Left ventricle myocardium inferior (tissue), 1 donor: ENCODE measurements at regions not wholly inside any gene's neighbourhood (a gene's known extent, or its start where the extent isn't known, plus 50 kb on each side); places are given as distances from the start of the nearest gene placed in this dataset.

Source experiments
- DNase-seq: peaks from one replicate; pipeline ENCODE4 v3.0.0-alpha.2; 2020
- H3K27ac ChIP-seq: fragments of 200-600 bp; replicated peaks from 2 replicates; pipeline ENCODE4 v1.8.0; 2021
- H3K27me3 ChIP-seq: fragments of 200-600 bp; 2 replicates; pipeline ENCODE4 v1.8.0; 2021; ENCODE audit warnings: low read depth
- H3K36me3 ChIP-seq: fragments of 200-600 bp; 2 replicates; pipeline ENCODE4 v1.8.0; 2021
- H3K4me1 ChIP-seq: fragments of 200-600 bp; 2 replicates; pipeline ENCODE4 v1.8.0; 2021
- H3K4me3 ChIP-seq: fragments of 200-600 bp; 2 replicates; pipeline ENCODE4 v1.8.0; 2021; ENCODE audit warnings: mild to moderate bottlenecking, moderate library complexity
- H3K9me3 ChIP-seq: fragments of 200-600 bp; replicated peaks from 2 replicates; pipeline ENCODE4 v1.8.0; 2021
- intact Hi-C: fragments of 100-400 bp; cut with micrococcal nuclease; formaldehyde crosslinking; loops from one replicate; pipeline ENCODE4 v1.11.0; 2022
- TF ChIP-seq, protein P1 (sequence below): fragments of 200-600 bp; IDR thresholded peaks from 2 replicates; pipeline ENCODE4 v1.8.0; 2021; ENCODE audit warnings: antibody characterized with exemption, mild to moderate bottlenecking, borderline replicate concordance
- donor health status: DM: no; HTN: yes; CAD: no; lungs with severe emphysema.

DNA sequence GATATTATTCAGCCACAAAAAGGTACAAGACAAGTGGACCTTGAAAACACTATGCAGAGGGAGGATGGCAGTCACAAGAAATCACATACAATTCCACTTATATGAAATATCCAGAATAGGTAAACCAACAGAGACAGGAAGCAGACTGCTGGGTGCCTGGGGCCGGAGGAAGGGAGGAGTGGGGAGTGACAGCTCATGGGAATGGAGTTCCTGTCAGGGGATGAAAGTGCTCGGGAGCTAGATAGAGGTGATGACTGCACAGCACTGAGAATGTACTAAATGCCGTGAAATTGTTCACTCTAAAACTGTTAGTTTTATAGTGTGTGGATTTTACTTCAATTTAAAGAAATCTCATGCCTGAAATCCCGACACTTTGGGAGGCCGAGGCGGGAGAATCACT is 74.2 kb upstream of the MED9 start:
- DNase-seq: no peak
- no peak overlapping the region for H3K4me3 ChIP-seq
- H3K9me3 ChIP-seq: no peaks in the 10 kb centered on the region
- intact Hi-C loops: no loop called here
- H3K27me3 ChIP-seq: peaks cover 8% of the 10 kb centered on the region
- H3K4me1 ChIP-seq: no peaks in the 10 kb centered on the region
- H3K36me3 ChIP-seq: no peaks in the 10 kb centered on the region
- no peak overlapping the region for H3K27ac ChIP-seq
- TF ChIP-seq, protein P1, sequence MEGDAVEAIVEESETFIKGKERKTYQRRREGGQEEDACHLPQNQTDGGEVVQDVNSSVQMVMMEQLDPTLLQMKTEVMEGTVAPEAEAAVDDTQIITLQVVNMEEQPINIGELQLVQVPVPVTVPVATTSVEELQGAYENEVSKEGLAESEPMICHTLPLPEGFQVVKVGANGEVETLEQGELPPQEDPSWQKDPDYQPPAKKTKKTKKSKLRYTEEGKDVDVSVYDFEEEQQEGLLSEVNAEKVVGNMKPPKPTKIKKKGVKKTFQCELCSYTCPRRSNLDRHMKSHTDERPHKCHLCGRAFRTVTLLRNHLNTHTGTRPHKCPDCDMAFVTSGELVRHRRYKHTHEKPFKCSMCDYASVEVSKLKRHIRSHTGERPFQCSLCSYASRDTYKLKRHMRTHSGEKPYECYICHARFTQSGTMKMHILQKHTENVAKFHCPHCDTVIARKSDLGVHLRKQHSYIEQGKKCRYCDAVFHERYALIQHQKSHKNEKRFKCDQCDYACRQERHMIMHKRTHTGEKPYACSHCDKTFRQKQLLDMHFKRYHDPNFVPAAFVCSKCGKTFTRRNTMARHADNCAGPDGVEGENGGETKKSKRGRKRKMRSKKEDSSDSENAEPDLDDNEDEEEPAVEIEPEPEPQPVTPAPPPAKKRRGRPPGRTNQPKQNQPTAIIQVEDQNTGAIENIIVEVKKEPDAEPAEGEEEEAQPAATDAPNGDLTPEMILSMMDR: no peak

DNA sequence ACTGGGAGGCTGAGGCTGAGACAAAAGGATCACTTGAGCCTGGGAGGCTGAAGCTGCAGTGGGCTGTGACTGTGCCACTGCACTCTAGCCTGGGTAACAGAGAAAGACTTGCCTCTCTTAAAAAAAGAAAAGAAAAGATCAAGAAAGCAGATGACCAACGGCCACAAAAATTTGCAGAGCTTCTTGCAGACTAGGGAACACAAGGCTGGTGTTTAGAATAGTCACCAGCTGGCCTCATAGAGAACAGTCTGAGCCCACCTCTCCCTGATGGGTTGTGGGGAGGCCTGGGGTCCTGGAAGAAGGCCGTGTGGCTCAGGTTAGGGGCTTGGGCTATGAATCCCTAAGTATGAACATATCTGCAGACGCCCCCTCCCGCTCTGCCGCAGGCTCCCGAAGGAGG is 73.7 kb upstream of the MED9 start:
- Histone ChIP-seq H3K36me3 (no peaks in the 10 kb centered on the region), H3K27me3 (peaks cover 8% of the 10 kb centered on the region), H3K4me3 (no peak overlapping the region), H3K4me1 (no peaks in the 10 kb centered on the region), H3K27ac (no peak overlapping the region), H3K9me3 (no peaks in the 10 kb centered on the region)
- TF ChIP-seq, protein P1: no peak
- no peak for DNase-seq
- intact Hi-C loops: no loop called here

DNA sequence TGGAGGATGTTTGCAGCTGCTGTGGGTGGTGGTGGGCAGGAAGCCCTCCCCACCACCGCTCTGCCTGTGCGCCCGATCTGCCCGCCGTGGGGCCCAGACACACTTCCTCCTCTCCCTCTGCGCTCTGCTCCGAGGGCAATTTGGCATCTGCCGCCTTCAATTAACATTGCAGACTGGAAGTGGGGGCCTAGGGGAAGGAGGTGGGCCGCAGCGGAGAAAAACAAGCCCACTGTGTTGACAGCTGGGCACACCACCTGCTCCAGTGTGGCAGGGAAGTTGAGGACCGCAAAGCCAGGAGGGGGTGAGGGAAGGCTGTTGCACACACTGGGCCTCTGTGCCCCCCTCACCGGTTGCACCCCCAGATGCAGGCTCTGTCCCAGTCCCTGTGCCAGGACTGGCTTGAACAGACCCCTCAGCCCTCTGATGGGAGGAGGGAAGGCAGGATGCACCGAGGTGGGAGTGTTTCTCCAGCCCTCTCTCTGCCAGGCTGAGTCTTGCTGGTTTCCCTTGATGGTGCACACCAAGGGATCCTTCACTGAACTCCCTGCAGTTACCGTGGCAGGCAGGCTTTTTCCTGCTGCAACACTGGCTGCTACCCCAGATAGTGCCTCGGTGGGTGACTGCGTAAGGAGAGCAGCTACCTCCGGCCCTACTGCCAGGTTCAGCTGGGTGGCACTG is 72.8 kb upstream of the MED9 start:
- Histone ChIP-seq H3K27me3 (peaks cover 8% of the 10 kb centered on the region), H3K4me3 (no peak overlapping the region), H3K4me1 (no peaks in the 10 kb centered on the region), H3K9me3 (no peaks in the 10 kb centered on the region), H3K36me3 (no peaks in the 10 kb centered on the region), H3K27ac (no peak overlapping the region)
- TF ChIP-seq, protein P1: no peak
- intact Hi-C loops: no loop called here
- no peak for DNase-seq

DNA sequence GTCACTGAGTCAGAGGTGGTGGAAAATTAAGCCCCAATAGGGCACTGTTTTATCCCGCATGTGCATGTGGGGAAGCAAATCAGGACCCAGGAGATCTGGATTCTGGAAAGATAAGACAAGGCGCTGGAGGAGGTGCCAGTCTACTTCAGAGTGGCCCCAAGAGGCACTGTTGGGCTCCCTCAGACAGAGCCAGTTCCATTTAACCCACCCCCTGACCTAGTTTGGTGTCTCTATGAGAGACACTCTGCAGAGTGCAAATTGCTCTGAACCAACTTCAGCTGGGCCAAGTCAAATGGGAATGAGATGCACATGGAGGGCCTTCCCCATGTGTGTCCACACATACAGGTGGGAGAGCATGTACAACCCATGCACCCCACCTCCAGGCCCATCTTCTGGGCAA is 71.1 kb upstream of the MED9 start:
- no peak overlapping the region for H3K27ac ChIP-seq
- TF ChIP-seq, protein P1: no peak
- DNase-seq: no peak
- H3K9me3 ChIP-seq: no peaks in the 10 kb centered on the region
- no peak overlapping the region for H3K4me3 ChIP-seq
- H3K4me1 ChIP-seq: no peaks in the 10 kb centered on the region
- no peaks in the 10 kb centered on the region for H3K36me3 ChIP-seq
- intact Hi-C loops: no loop called here
- peaks cover 8% of the 10 kb centered on the region for H3K27me3 ChIP-seq

DNA sequence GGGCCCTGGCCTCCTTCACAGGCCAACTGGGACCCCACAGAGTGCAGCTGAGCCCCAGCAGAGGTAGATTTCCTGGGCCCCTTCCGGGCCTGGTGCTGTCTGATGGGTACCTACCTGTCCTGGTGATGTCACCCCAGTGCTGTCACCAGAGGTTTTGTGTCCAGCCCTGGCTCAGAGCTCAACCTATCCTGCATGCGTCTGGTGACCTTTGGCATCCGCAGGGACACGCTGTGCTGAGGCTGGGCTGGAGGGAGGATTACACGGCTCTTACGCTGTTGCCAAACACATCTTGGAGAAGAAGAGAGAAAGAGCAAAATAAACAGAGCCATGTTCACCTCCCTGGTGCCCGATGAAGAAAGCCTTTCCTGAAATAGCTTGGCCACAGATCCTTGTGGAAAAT is 70.6 kb upstream of the MED9 start:
- intact Hi-C loops: no loop called here
- H3K4me1 ChIP-seq: no peaks in the 10 kb centered on the region
- no peak overlapping the region for H3K4me3 ChIP-seq
- no peaks in the 10 kb centered on the region for H3K9me3 ChIP-seq
- H3K36me3 ChIP-seq: no peaks in the 10 kb centered on the region
- no peak for DNase-seq
- H3K27me3 ChIP-seq: peaks cover 8% of the 10 kb centered on the region
- TF ChIP-seq, protein P1: no peak
- no peak overlapping the region for H3K27ac ChIP-seq
